ENCODE measurements at regions not wholly inside any gene's neighbourhood (a gene's known extent, or its start where the extent isn't known, plus 50 kb on each side); places are given as distances from the start of the nearest gene placed in this dataset.

GRCh38 chr6:33860706-33861474 is 57.1 kb upstream of the MLN start:
- in situ Hi-C loops (cut with HindIII; ENCODE audit: low pct_unique_long_range_greater_than_20kb, low sequenced_read_pairs): no loop called here
- DNase-seq (ENCODE audit: low read depth in 1 of 2, low spot score in 1 of 2): peak; percentile 42 to 48
- TF ChIP-seq JUND (IDR thresholded peaks at IDR 0.05; ENCODE audit: low read depth): no peak

GRCh38 chr6:33860006-33860405 is 56.2 kb upstream of the MLN start:
- no peak for TF ChIP-seq JUND (IDR thresholded peaks at IDR 0.05; ENCODE audit: low read depth)
- in situ Hi-C loops (cut with HindIII; ENCODE audit: low pct_unique_long_range_greater_than_20kb, low sequenced_read_pairs): no loop called here
- DNase-seq (ENCODE audit: low read depth in 1 of 2, low spot score in 1 of 2): no peak

- in situ Hi-C loops (cut with HindIII; ENCODE audit: low pct_unique_long_range_greater_than_20kb, low sequenced_read_pairs): no loop called here
- no peak for TF ChIP-seq JUND (IDR thresholded peaks at IDR 0.05; ENCODE audit: low read depth)
- no peak for DNase-seq (ENCODE audit: low read depth in 1 of 2, low spot score in 1 of 2)
These were observed 55.2 kb upstream of the MLN start for GRCh38 chr6:33858804-33859505.

DNA sequence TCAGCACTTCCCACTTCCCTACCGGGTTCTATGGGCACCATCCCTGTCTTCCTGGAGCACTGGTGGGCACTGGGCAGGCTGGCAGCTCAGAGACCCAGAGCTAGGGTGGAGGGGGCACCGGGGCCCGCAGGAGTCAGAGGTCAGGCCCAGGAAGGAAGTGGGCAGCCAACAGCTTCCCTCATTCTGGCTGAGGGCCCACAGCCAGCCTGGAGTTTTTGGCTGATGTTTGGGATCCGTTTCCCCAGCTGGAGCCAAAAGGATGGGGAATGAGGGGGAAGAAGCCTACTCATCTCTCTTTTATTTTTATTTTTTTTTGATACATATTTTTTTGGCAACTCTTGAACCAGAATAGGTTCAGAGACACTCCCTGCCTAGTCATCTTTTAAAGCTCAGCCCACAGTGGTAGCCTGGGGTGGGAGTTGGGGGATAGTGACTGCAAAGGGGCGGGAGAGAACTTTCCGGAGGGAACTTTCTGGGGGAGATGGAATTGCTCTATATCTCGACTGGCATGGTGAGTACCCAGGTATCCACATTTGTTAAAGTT is 54.2 kb upstream of the MLN start:
- no peak for DNase-seq (ENCODE audit: low read depth in 1 of 2, low spot score in 1 of 2)
- in situ Hi-C loops (cut with HindIII; ENCODE audit: low pct_unique_long_range_greater_than_20kb, low sequenced_read_pairs): no loop called here
- TF ChIP-seq JUND (IDR thresholded peaks at IDR 0.05; ENCODE audit: low read depth): no peak

DNA sequence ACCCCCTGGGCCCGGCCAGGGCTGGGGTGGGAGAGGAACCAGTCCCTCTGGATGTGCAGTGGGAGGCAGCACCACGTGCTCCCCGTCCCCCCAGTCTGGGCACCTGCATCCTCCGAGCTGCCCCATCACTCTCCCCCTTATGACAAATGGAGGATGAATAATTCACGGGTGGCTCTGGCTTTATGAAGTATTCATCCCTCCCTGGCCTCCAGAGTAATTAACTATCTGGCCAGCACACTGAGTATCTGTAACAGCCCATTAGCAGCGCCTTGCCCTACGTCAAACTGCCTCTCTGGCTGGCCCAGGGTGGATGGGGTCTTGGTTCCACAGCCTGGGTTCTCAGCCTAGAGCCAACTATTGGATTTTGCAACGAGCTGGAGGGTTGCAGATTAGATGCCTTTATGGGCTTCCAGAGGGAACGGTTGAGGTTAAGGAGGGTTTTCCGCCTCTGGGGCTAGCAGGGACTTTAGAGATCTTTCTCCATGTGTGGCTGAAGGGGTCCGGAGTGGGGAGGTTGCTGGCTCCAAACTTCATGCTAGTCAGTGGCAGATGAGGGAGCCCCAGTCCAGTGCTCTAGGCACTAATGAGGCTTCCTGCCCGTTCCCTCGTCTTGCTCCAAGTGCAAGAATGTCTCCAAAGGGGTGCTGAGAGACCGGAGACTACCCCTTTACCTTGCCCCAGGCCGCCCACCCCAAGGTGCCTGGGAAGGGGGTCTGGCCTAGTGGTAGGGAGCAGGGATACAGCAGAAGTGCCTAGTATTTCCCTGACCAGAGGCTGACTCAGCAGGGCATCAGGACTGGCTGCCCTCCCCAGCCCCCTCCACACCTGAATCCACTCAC is 53.5 kb upstream of the MLN start:
- in situ Hi-C loops (cut with HindIII; ENCODE audit: low pct_unique_long_range_greater_than_20kb, low sequenced_read_pairs): no loop called here
- no peak for DNase-seq (ENCODE audit: low read depth in 1 of 2, low spot score in 1 of 2)
- no peak for TF ChIP-seq JUND (IDR thresholded peaks at IDR 0.05; ENCODE audit: low read depth)

DNA sequence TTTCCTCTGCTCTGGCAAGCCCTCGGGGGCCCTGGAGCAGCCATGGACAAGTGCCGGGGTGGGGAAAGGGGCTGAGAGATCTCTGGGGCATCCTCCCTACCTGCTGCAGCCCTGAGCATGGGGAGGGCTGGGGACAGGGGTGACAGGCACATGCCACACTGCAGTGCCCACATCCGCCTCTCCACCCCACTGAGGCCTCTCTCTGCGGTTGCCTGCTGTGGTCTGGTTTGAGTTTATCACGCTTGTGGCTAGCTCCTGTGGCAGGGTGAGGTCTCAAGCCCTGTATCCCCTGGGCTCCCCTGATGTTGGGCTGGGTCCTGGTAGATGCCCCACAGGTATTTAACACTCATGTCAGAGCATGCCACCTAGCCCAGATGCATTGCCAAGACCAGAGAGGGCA is 52.9 kb upstream of the MLN start:
- TF ChIP-seq JUND (IDR thresholded peaks at IDR 0.05; ENCODE audit: low read depth): no peak
- no peak for DNase-seq (ENCODE audit: low read depth in 1 of 2, low spot score in 1 of 2)
- in situ Hi-C loops (cut with HindIII; ENCODE audit: low pct_unique_long_range_greater_than_20kb, low sequenced_read_pairs): no loop called here

DNA sequence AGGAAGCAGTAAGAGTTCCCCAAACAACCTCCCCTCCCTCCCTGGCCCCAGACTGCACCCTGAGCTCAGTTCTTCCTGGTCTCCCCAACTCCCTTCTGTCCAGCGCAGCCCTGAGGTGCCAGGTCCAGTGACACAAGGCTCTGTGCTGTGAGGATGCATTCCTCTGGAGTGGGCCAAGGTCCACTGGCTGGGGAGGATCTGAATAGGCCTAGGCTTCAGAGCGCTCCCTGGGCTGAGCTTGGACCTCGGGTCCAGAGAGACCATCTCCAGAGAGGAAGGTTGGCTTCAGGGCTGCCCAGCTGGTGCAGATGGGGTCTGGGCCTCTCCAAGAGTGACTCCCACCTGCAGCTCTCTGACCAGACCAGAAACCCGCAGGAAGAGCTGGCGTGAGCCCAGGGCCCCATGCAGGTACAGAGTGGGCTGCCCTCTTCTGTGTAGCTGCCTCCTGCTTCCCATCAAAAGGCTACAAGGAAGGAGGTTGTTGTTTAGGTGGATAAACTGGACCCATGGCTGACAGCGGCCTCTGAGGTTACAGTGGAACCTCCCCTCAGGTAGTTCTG is 52.3 kb upstream of the MLN start:
- in situ Hi-C loops (cut with HindIII; ENCODE audit: low pct_unique_long_range_greater_than_20kb, low sequenced_read_pairs): no loop called here
- DNase-seq (ENCODE audit: low read depth in 1 of 2, low spot score in 1 of 2): no peak
- no peak for TF ChIP-seq JUND (IDR thresholded peaks at IDR 0.05; ENCODE audit: low read depth)

GRCh38 chr6:33854572-33855030 is 50.8 kb upstream of the MLN start:
- no peak for DNase-seq (ENCODE audit: low read depth in 1 of 2, low spot score in 1 of 2)
- in situ Hi-C loops (cut with HindIII; ENCODE audit: low pct_unique_long_range_greater_than_20kb, low sequenced_read_pairs): no loop called here
- TF ChIP-seq JUND (IDR thresholded peaks at IDR 0.05; ENCODE audit: low read depth): no peak

- no peak for DNase-seq (ENCODE audit: low read depth in 1 of 2, low spot score in 1 of 2)
- in situ Hi-C loops (cut with HindIII; ENCODE audit: low pct_unique_long_range_greater_than_20kb, low sequenced_read_pairs): no loop called here
- TF ChIP-seq JUND (IDR thresholded peaks at IDR 0.05; ENCODE audit: low read depth): no peak
These were observed 49.9 kb upstream of the MLN start for GRCh38 chr6:33853736-33854135.

Data from T47D (cell line).